ENCODE measurements at regions not wholly inside any gene's neighbourhood (a gene's known extent, or its start where the extent isn't known, plus 50 kb on each side); places are given as distances from the start of the nearest gene placed in this dataset.

DNA sequence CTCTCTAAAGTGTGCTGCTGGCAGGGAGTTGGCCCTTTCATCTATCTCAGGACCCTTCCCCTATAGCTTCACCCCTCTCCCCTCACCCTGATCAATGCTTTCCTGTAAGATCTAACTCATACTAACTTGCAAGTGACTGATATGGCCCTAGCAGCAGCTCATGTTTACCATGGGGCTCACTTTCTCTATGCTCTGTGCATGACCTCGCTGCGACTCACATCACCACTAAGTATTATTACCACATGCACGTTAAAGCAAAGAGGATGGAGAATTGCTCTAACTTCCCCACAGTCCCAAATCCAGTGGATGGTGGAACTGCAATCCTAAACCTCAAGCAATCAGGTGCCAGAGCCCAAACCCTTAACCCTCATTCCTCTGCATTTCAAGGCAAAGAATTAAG is 626.6 kb downstream of the MID1IP1 start:
- DNase-seq = no peak
- no peak overlapping the region for H3K27ac ChIP-seq (ENCODE audit: low read depth in 2 of 2, low read length in 1 of 2)

DNA sequence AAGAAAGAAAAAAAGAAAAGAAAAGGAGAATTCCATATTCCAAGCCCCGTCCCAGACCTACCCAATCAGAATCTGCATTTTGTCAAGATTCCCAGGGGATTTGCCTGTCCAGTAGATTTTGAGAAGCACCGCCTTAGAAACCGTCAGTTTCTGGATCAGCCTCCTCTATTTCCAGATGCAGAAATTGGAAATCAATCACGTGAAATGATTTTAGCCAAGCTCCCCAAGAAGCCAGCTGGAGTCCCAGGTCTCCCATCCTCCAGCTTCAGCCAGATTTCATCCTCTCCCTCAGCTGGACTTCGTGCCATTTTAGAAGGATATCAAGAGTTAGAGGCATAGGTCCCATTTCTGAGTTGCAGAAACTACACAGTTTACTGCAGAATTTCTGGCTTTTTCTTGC is 629.3 kb downstream of the MID1IP1 start:
- H3K4me2 ChIP-seq = no peak overlapping the region
- DNase-seq = no peak
- H3F3A ChIP-seq (replicated peaks; ENCODE audit: insufficient read depth) = no peaks in the 10 kb centered on the region
- H3K9ac ChIP-seq = no peak overlapping the region
- H3K9me3 ChIP-seq = no peaks in the 10 kb centered on the region
- no peak overlapping the region for H2AFZ ChIP-seq (ENCODE audit: low read depth)
- H3K4me3 ChIP-seq (ENCODE audit: low read depth in 2 of 2, low read length in 1 of 2) = no peak overlapping the region
- H3K4me1 ChIP-seq (ENCODE audit: control insufficient read depth in 1 of 2, insufficient read depth in 2 of 2, low read depth in 1 of 2, low read length in 1 of 2) = no peaks in the 10 kb centered on the region
- POLR2A ChIA-PET = no interaction called here
- 36% methylated on average over 5 of the region's 5 CpGs for WGBS (ENCODE audit: low lambda C conversion rate)
- H3K27ac ChIP-seq (ENCODE audit: low read depth in 2 of 2, low read length in 1 of 2) = no peak overlapping the region
- H4K20me1 ChIP-seq (ENCODE audit: insufficient read depth) = no peaks in the 10 kb centered on the region
- no peaks in the 10 kb centered on the region for H3K9me2 ChIP-seq
- peaks cover 10% of the 10 kb centered on the region; the same call in 1 of the 2 replicates for H3K27me3 ChIP-seq (ENCODE audit: insufficient read depth)
- H3K79me2 ChIP-seq (ENCODE audit: insufficient read depth) = no peaks in the 10 kb centered on the region
- TF ChIP-seq FOXM1 (IDR thresholded peaks at IDR 0.05; ENCODE audit: low read depth) (no peak), NRF1 (IDR thresholded peaks at IDR 0.05; ENCODE audit: low read depth, low read length) (no peak), GATA2 (CRISPR knock-in tag; IDR thresholded peaks at IDR 0.05) (no peak), TEAD4 (IDR thresholded peaks at IDR 0.05; ENCODE audit: borderline replicate concordance, insufficient read depth) (no peak), POLR2AphosphoS5 (IDR thresholded peaks at IDR 0.05; ENCODE audit: low read depth, low read length) (no peak), EP300 (IDR thresholded peaks at IDR 0.05; ENCODE audit: borderline replicate concordance in 1 of 2, low read depth in 1 of 2, low read length in 1 of 2) (no peak), ELF1 (IDR thresholded peaks at IDR 0.05) (no peak)
- no peaks in the 10 kb centered on the region for H3K36me3 ChIP-seq (replicated peaks in 1 of 2; ENCODE audit: control insufficient read depth in 1 of 2, insufficient read depth in 2 of 2, low read length in 1 of 2)
- CTCF ChIA-PET = interaction anchor here (1.1 kb wide), 1 partner anchor 15 kb away, joined by 4 read pairs; no protein-coding TSS in a partner anchor

More for the DNA sequence above, 626.6 kb downstream of the MID1IP1 start:
- Histone ChIP-seq H3K4me2 (no peak overlapping the region), H3K9me2 (no peaks in the 10 kb centered on the region), H3K4me3 (ENCODE audit: low read depth in 2 of 2, low read length in 1 of 2) (no peak overlapping the region), H4K20me1 (ENCODE audit: insufficient read depth) (no peaks in the 10 kb centered on the region), H3K79me2 (ENCODE audit: insufficient read depth) (no peaks in the 10 kb centered on the region), H3K9ac (no peak overlapping the region), H2AFZ (ENCODE audit: low read depth) (no peak overlapping the region), H3K9me3 (no peaks in the 10 kb centered on the region), H3K4me1 (ENCODE audit: control insufficient read depth in 1 of 2, insufficient read depth in 2 of 2, low read depth in 1 of 2, low read length in 1 of 2) (no peaks in the 10 kb centered on the region), H3K27me3 (ENCODE audit: insufficient read depth) (peaks cover 10% of the 10 kb centered on the region; the same call in 1 of the 2 replicates), H3K36me3 (replicated peaks in 1 of 2; ENCODE audit: control insufficient read depth in 1 of 2, insufficient read depth in 2 of 2, low read length in 1 of 2) (no peaks in the 10 kb centered on the region), H3F3A (replicated peaks; ENCODE audit: insufficient read depth) (no peaks in the 10 kb centered on the region)
- TF ChIP-seq YY1 (IDR thresholded peaks at IDR 0.05; ENCODE audit: low read depth) (no peak), GABPA (IDR thresholded peaks at IDR 0.05; ENCODE audit: low read depth) (no peak), CHD2 (IDR thresholded peaks at IDR 0.05; ENCODE audit: low read length, partially characterized antibody) (no peak), FOSL2 (IDR thresholded peaks at IDR 0.05; ENCODE audit: borderline replicate concordance, low read depth) (peak; percentile 5; the same call in 1 of the 2 replicates), TCF12 (IDR thresholded peaks at IDR 0.05) (no peak)
- TF ChIP-seq, protein P1, sequence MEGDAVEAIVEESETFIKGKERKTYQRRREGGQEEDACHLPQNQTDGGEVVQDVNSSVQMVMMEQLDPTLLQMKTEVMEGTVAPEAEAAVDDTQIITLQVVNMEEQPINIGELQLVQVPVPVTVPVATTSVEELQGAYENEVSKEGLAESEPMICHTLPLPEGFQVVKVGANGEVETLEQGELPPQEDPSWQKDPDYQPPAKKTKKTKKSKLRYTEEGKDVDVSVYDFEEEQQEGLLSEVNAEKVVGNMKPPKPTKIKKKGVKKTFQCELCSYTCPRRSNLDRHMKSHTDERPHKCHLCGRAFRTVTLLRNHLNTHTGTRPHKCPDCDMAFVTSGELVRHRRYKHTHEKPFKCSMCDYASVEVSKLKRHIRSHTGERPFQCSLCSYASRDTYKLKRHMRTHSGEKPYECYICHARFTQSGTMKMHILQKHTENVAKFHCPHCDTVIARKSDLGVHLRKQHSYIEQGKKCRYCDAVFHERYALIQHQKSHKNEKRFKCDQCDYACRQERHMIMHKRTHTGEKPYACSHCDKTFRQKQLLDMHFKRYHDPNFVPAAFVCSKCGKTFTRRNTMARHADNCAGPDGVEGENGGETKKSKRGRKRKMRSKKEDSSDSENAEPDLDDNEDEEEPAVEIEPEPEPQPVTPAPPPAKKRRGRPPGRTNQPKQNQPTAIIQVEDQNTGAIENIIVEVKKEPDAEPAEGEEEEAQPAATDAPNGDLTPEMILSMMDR (IDR thresholded peaks at IDR 0.05) = no peak
- TF ChIP-seq, protein P2, sequence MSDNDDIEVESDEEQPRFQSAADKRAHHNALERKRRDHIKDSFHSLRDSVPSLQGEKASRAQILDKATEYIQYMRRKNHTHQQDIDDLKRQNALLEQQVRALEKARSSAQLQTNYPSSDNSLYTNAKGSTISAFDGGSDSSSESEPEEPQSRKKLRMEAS (IDR thresholded peaks at IDR 0.05; ENCODE audit: low read depth) = no peak
- ChIA-PET POLR2A (no interaction called here), CTCF (interaction anchor here (0.7 kb wide), 1 partner anchor 9 kb away, joined by 3 read pairs; no protein-coding TSS in a partner anchor)
- whole genome bisulfite sequencing (ENCODE audit: low lambda C conversion rate) = 39% methylated on average over 3 of the region's 3 CpGs
